Cardiac septum (tissue), 1 donor: ENCODE measurements at regions not wholly inside any gene's neighbourhood (a gene's known extent, or its start where the extent isn't known, plus 50 kb on each side); places are given as distances from the start of the nearest gene placed in this dataset.
"Not testable (repeated sequence)": the region's sequence is repeated elsewhere in the genome, so short reads cannot be mapped to it uniquely, and the experiment has no call there.

Experiments
- DNase-seq: peaks from one replicate; pipeline ENCODE4 v3.0.0-alpha.2; 2020; ENCODE audit warnings: low spot score
- intact Hi-C: fragments of 100-400 bp; cut with DNase I; formaldehyde crosslinking; loops from one replicate; pipeline ENCODE4 v1.14.0; 2022
- donor health status: DM: no; HTN: no; CAD: no.

DNA sequence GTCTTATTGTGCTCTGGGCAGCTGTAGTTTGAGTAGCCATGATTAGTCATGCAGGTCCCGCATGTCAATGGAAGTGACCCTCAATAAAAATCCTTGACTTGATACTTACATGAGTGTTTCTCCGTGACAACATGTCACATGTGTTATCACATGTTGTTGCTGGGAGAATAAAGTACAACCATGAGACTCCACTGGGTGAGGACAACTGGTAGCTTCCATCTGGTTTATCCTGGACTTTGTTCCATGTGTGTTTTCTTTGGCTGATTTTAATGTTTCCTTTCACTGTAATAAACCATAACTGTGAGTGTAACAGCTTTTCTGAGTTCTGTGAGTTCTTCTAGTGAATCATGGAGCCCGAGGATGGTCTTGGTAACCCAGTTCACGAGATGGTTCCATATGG, 63.1 kb upstream of the NDN start:
- DNase-seq, result no peak
- intact Hi-C loops, result no loop called here

- no peak for DNase-seq
- intact Hi-C loops, result no loop called here
Measured at GRCh38 chr15:23750776-23751175, 63.7 kb upstream of the NDN start.

DNA sequence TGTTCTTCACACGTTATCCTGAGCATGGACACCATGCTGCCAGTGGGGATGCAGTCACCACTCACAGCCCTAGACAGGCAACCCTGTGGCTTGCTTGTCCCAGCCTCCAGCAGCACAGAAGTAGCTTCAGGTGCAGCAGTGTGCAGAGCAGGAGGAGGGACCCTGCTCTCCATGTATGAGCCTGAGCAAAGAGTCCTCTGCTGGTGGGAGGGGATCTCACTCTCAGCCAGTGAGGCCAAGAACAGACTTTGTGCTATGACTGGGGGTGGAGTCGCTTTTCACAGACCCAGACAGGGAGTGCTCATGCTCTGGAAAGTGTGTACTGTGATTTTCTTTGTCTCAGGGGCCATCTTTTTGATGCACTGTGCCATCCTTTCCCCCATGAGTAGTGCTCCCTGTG, 66.1 kb upstream of the NDN start:
- no peak for DNase-seq
- intact Hi-C loops, result no loop called here

DNA sequence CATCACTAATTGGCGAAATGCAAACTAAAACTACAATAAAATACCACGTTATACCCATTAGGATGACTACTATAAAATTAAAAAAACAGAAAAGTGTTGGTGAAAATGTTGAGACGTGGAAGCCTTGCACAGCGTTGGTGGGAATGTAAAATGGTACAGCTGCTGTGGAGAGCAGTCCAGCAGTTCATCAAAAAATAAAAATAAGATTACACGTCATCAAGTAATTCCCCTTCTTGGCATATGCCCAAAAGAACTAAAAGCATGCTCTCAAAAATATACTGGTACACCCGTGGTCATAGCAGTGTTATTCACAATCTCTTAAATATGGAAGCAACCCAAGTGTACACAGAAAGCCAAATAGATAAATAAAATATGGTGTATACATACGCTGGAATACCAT, 71.8 kb upstream of the NDN start:
- no peak for DNase-seq
- intact Hi-C loops, result no loop called here

DNA sequence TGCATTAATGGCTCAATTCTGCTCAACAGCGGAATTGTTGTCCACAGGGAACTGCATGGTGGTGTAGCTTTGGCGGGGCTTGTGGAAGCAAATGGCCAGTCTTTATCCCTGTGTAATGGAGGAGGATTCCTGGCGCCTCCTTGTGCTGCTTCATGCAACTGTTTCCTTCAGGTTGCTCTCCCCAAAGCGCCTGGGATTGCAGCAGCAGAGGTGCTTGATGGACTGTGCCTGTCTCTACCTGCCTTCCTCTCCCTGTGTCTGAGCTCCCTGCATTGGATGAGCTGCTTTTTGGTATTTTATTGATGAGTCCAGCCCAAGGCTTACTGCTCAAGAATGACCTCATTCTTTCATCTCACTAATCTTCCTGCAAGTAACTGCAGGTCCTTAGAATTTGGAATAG, 72.9 kb upstream of the NDN start:
- no peak for DNase-seq
- intact Hi-C loops, result no loop called here

DNA sequence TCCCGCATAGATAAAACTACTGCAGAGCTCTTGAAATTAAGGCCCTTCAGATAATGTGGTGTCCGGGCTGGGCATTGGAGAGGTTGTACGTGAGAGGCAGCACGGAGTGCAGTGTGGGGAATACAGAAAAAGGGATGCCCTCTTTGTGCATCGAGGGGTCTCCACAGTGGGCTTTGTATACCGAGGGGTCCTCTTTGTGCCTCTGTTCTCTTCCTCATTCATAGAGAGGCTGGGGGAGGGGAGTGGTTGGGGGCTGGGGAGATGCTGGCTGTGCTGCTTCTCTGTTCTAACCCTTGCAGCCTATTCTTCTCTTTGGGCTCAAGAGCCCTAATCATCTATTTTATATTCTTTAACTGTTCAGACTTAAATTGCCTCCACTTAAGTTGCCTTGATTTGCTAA, 74.3 kb upstream of the NDN start:
- no peak for DNase-seq

GRCh38 chr15:23762026-23762425, 74.9 kb upstream of the NDN start:
- no peak for DNase-seq
- intact Hi-C loops, result no loop called here

More for the DNA sequence above, 74.3 kb upstream of the NDN start:
- intact Hi-C loops, result no loop called here

DNA sequence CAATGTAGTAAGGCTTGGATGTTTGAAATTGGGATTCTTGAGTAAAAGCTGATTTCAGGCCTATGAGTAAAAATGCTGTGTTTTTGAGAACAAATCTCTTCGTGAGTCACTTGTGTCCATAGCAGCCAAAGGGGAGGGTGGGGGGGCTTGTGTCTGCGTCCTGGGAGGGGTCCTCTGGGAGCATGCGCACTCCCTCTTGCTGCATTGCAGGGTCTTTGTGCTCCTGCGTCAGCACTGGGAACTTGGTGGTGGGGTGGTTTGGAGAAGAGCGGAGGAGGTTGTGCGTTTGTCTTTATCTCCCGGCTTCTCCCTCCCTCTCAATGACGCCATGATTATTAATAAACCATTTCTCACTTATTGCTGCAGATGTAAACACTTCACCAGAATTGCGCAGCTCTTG, 75.9 kb upstream of the NDN start:
- intact Hi-C loops, result no loop called here
- no peak for DNase-seq

GRCh38 chr15:23764306-23764705, 77.2 kb upstream of the NDN start:
- intact Hi-C loops, result no loop called here
- DNase-seq, result no peak

- intact Hi-C loops, result no loop called here
- DNase-seq, result no peak
Measured at GRCh38 chr15:23764716-23765115, 77.6 kb upstream of the NDN start.

DNA sequence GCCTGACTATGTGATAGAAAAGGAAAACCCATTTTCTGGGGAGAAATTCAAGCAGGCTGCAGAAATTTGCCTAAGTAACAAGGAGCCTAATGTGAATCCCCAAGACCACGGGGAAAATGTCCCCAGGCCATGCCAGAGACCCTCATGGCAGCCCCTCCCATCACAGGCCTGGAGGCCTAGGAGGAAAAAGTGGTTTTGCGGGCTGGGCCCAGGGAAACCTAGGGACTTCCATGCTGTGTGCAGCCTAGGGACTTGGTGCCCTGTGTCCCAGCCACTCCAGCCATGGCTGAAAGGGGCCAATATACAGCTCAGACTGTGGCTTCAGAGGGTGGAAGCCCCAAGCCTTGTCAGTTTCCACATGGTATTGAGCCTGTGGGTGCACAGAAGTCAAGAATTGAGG, 79.7 kb upstream of the NDN start:
- DNase-seq, intact Hi-C loops: not testable (repeated sequence)

GRCh38 chr15:23773093-23773492, 86.0 kb upstream of the NDN start:
- intact Hi-C loops, result no loop called here
- DNase-seq, result no peak

DNA sequence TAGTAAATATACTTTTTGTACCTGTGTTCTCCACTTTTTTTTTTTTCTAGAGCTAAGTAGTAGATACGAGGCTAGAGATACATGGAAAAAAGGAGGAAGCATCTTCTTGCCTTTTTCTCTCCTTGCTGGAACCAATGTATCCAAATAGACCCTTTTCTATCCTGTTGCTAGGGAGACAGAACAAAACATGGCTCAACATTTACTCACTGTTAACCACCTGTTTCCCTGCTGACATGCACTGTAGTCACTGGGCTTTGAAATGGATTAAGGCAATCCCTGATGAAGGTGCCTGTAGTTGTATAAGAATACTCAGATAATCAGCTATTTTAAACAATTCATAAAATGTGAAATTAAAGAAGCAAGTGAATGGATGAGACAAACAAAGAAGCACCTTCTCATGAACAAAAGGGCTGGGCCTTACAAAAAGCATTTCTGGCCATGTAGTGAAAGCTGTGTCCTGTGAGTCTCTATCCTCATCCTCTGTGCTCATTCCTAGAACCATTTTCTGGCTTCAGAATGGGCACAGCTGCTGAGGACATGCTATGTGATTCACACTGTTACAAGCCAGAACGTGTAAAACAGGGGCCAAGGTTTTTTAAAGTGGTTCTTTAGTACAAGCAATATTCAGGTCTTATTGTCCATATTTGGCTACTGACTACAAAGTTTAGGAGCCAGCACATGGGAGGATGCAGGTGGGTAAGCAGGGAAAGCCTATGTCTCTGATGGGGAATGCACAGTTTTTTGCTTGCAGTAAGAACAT, 100.4 kb upstream of the NDN start:
- intact Hi-C loops, result no loop called here
- no peak for DNase-seq

DNA sequence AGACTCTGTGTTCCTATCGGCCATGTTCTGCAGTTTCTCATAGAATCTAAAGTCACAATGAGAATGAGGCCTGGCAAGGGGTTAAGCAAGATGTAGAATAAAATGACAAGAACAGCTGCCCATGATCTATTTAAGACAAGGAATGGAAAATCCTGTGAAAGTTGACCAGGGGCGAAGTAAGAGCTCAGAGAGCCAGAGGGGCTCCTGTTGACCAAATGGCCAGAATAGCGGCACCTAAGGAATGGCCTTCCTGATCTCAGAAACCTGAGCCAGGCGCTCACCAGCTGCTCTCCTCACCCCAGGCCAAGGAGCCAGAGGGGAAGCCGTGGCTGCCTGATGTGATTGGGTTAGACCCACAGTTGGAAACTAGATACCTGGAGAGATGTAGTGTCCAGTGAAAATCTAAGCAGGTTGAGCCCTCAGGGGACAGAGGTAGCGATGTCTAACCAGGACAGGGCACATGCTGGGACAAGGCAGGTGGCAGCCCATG, 106.1 kb upstream of the NDN start:
- DNase-seq, result no peak
- intact Hi-C loops, result no loop called here

DNA sequence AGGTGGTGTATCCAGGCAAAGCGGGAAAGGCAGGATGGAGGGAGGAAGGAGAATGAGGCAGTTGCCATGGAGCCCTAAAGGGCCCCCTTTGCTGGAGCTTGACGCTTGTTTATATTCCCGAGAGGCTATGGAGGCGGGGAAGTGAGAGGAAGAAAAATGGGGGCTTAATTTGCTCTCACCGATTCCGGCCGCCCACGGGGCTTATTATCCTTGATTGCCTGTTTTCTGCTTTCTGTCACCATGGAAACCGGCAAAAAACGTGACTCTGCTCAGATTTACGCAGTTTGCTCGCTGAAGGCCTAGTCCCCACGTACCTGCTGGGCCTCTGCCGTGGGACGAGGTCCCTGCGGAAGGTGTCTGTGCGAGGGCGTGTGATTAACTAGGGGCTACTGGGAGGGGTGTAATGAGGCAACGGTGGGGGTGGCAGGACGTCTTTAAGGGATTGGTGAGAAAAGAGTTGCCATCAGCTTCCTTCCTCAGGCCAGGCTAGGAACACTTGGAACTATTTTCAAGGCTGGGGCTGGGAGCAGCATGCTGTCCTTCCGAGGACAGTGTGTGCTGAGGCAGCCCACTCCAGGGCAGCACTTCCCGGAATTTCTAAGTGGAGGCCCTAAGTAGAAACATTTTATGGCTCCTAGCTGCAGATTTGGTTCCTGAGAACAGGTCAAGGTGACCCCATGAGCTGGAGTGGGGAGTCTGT, 110.8 kb upstream of the NDN start:
- DNase-seq, result no peak
- intact Hi-C loops, result no loop called here

DNA sequence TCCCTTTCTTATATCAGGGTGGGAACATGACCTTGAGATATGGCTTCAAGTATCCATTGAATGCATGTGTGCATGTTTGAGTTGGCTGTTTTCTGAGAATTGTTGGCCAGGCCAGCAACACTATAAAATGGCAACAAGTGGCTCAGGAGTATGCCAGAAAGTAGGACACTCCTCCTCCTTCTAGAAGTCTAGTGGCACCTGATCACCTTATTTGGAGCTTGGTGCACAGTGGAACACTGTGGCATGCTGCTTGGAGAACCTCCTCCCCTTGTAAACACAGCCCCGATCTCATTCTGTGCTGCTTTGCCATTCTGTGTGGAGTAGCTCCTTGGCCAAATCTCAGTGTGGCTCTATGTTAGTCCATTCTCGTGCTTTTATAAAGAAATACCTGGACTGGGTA, 114.8 kb upstream of the NDN start:
- intact Hi-C loops, result no loop called here
- DNase-seq, result no peak

GRCh38 chr15:23802896-23803435, 115.9 kb upstream of the NDN start:
- intact Hi-C loops, DNase-seq: not testable (repeated sequence)

- DNase-seq, result no peak
- intact Hi-C loops, result no loop called here
Measured at GRCh38 chr15:23806980-23807379, 119.9 kb upstream of the NDN start.

- intact Hi-C loops, result no loop called here
- DNase-seq, result no peak
Measured at GRCh38 chr15:23823508-23823907, 136.4 kb upstream of the NDN start.

- intact Hi-C loops, result no loop called here
- no peak for DNase-seq
Measured at GRCh38 chr15:23828786-23829185, 141.7 kb upstream of the NDN start.

- intact Hi-C loops, result no loop called here
Measured at GRCh38 chr15:23835953-23836352, 148.8 kb upstream of the NDN start.

More at GRCh38 chr15:23835953-23836352, 148.8 kb upstream of the NDN start:
- no peak for DNase-seq
